H1 (cell line): ENCODE measurements at regions not wholly inside any gene's neighbourhood (a gene's known extent, or its start where the extent isn't known, plus 50 kb on each side); places are given as distances from the start of the nearest gene placed in this dataset.

ENCODE experiments used
- CTCF ChIA-PET: fragments of 300-600 bp; sonication (Branson Sonifier 250); formaldehyde crosslinking; loops from one replicate; lab custom pipeline; 2021; ENCODE audit not compliant: partially characterized antibody; lab: Charles Lee
- POLR2A ChIA-PET: fragments of 300-600 bp; sonication (Branson Sonifier 250); formaldehyde crosslinking; loops from one replicate; lab custom pipeline; 2021; ENCODE audit warnings: inconsistent platforms; ENCODE audit not compliant: partially characterized antibody; lab: Charles Lee
- DNase-seq, 2 experiments: peaks; one replicate each; pipeline versions ENCODE4 v3.0.0 to v3.0.0-alpha.2; 2010 to 2022; ENCODE audit warnings: low spot score in 2 of 2, low read depth in 1 of 2, mixed read lengths in 1 of 2
- FAIRE-seq: peaks from 2 replicates; lab custom pipeline; 2011; peaks lifted over from hg19 to GRCh38; lab: Jason Lieb, UNC
- H2AFZ ChIP-seq: 2 replicates; pipeline ENCODE4 v1.8.1; 2012; ENCODE audit warnings: low read length, inconsistent platforms
- H2AK5ac ChIP-seq: 2 replicates; pipeline ENCODE4 v1.6.1; 2013; ENCODE audit warnings: low read depth, low read length
- H2BK120ac ChIP-seq: replicated peaks from 2 replicates; pipeline ENCODE3; 2013; ENCODE audit warnings: low read depth, low read length, inconsistent platforms
- H2BK12ac ChIP-seq: 2 replicates; pipeline ENCODE4 v1.6.1; 2013; ENCODE audit warnings: low read depth, low read length
- H2BK15ac ChIP-seq: 2 replicates; pipeline ENCODE4 v1.6.1; 2013; ENCODE audit warnings: low read length
- H2BK20ac ChIP-seq: 2 replicates; pipeline ENCODE4 v1.6.1; 2013; ENCODE audit warnings: low read length
- H2BK5ac ChIP-seq: 2 replicates; pipeline ENCODE4 v1.6.1; 2013; ENCODE audit warnings: low read depth, low read length
- H3K14ac ChIP-seq: 2 replicates; pipeline ENCODE4 v1.6.1; 2013; ENCODE audit warnings: inconsistent platforms; ENCODE audit not compliant: insufficient read length
- H3K18ac ChIP-seq: 2 replicates; pipeline ENCODE4 v1.6.1; 2013; ENCODE audit warnings: low read length; ENCODE audit errors: extremely low read depth
- H3K23ac ChIP-seq: 2 replicates; pipeline ENCODE4 v1.6.1; 2013; ENCODE audit warnings: inconsistent platforms; ENCODE audit not compliant: insufficient read length
- H3K23me2 ChIP-seq: 2 replicates; pipeline ENCODE4 v1.6.1; 2013; ENCODE audit warnings: low read depth, low read length
- H3K27ac ChIP-seq: 2 replicates; pipeline ENCODE4 v1.6.1; 2011; ENCODE audit warnings: low read depth, low read length, inconsistent platforms
- H3K27me3 ChIP-seq, 4 experiments: replicated peaks in 1 of 4; 1 replicate in 1 of 4; 2 replicates in 3 of 4; pipeline versions ENCODE4 v1.6.1 to v1.8.1; 2011 to 2013; ENCODE audit warnings: low read length in 3 of 4, mild to moderate bottlenecking in 3 of 4, inconsistent platforms in 2 of 4, mixed read lengths in 2 of 4, moderate library complexity in 1 of 4; ENCODE audit not compliant: control insufficient read depth in 3 of 4, insufficient read depth in 3 of 4; ENCODE audit errors: extremely low read depth in 1 of 4
- H3K36me3 ChIP-seq, 4 experiments: 2 replicates each; pipeline versions ENCODE4 v1.6.1 to v1.8.1; 2011 to 2013; ENCODE audit warnings: mild to moderate bottlenecking in 4 of 4, low read length in 3 of 4, moderate library complexity in 2 of 4, control low read depth in 1 of 4, inconsistent platforms in 1 of 4; ENCODE audit not compliant: insufficient read depth in 4 of 4, control insufficient read depth in 2 of 4
- H3K4ac ChIP-seq: replicated peaks from 2 replicates; pipeline ENCODE3; 2013; ENCODE audit warnings: low read length, low read depth, mixed read lengths, inconsistent platforms; ENCODE audit not compliant: insufficient read length
- H3K4me1 ChIP-seq, 4 experiments: replicated peaks in 1 of 4; 1 replicate in 1 of 4; 2 replicates in 3 of 4; pipeline versions ENCODE4 v1.6.1 to v1.8.1; 2011 to 2013; ENCODE audit warnings: low read length in 3 of 4, inconsistent platforms in 2 of 4, mixed read lengths in 1 of 4; ENCODE audit not compliant: insufficient read depth in 4 of 4, control insufficient read depth in 3 of 4
- H3K4me2 ChIP-seq, 2 experiments: 2 replicates each; pipeline versions ENCODE4 v1.6.1 to v1.8.1; 2011 to 2013; ENCODE audit warnings: low read depth in 2 of 2, low read length in 2 of 2, control low read depth in 1 of 2, inconsistent platforms in 1 of 2, mild to moderate bottlenecking in 1 of 2; ENCODE audit not compliant: insufficient read depth in 1 of 2
- H3K4me3 ChIP-seq, 4 experiments: fragments of 200-600, 300-600 bp in 1 of 4; sonication (generic), shearing (Covaris generic), sonication (Bioruptor Twin) in 1 of 4; 2 replicates each; pipeline versions ENCODE4 v1.5.1 to v1.8.1; 2011 to 2016; ENCODE audit warnings: low read length in 4 of 4, low read depth in 3 of 4, control low read depth in 2 of 4, inconsistent platforms in 2 of 4, mild to moderate bottlenecking in 2 of 4, mixed read lengths in 1 of 4, moderate library complexity in 1 of 4; ENCODE audit not compliant: insufficient read depth in 2 of 4; ENCODE audit errors: extremely low read depth in 1 of 4
- H3K56ac ChIP-seq: replicated peaks from 2 replicates; pipeline ENCODE3; 2013; ENCODE audit warnings: low read depth, mild to moderate bottlenecking, mixed read lengths, low read length, inconsistent platforms; ENCODE audit not compliant: insufficient read length
- H3K79me1 ChIP-seq: 2 replicates; pipeline ENCODE4 v1.6.1; 2013; ENCODE audit warnings: low read depth, low read length, control low read depth
- H3K79me2 ChIP-seq, 2 experiments: 2 replicates each; pipeline versions ENCODE4 v1.6.1 to v1.8.1; 2012 to 2013; ENCODE audit warnings: low read length in 2 of 2, mild to moderate bottlenecking in 2 of 2, inconsistent platforms in 1 of 2; ENCODE audit not compliant: insufficient read depth in 2 of 2, control insufficient read depth in 1 of 2
- H3K9ac ChIP-seq, 4 experiments: replicated peaks in 1 of 4; 1 replicate in 1 of 4; 2 replicates in 3 of 4; pipeline versions ENCODE4 v1.6.1 to v1.8.1; 2011 to 2013; ENCODE audit warnings: low read depth in 3 of 4, low read length in 3 of 4, control low read depth in 2 of 4, mild to moderate bottlenecking in 2 of 4, moderate library complexity in 2 of 4, inconsistent platforms in 1 of 4; ENCODE audit errors: extremely low read depth in 1 of 4
- H3K9me3 ChIP-seq, 2 experiments: 2 replicates each; pipeline versions ENCODE4 v1.6.1 to v1.8.1; 2012 to 2013; ENCODE audit warnings: mild to moderate bottlenecking in 2 of 2, moderate library complexity in 2 of 2, control low read depth in 1 of 2, inconsistent platforms in 1 of 2, low read depth in 1 of 2, low read length in 1 of 2, mixed read lengths in 1 of 2; ENCODE audit not compliant: insufficient read depth in 2 of 2
- H4K20me1 ChIP-seq, 2 experiments: replicated peaks in 1 of 2; 2 replicates each; pipeline versions ENCODE3 to v1.8.1; 2011 to 2013; ENCODE audit warnings: inconsistent platforms in 2 of 2, low read length in 2 of 2, mild to moderate bottlenecking in 1 of 2; ENCODE audit not compliant: insufficient read depth in 2 of 2, control insufficient read depth in 1 of 2
- H4K5ac ChIP-seq: 2 replicates; pipeline ENCODE4 v1.6.1; 2013; ENCODE audit warnings: low read length, low read depth, mixed read lengths, inconsistent platforms; ENCODE audit not compliant: insufficient read length
- H4K8ac ChIP-seq: 2 replicates; pipeline ENCODE4 v1.8.0; 2013; ENCODE audit warnings: mild to moderate bottlenecking, moderate library complexity, low read length, inconsistent platforms; ENCODE audit not compliant: insufficient read depth; ENCODE audit errors: extremely low read depth
- H4K91ac ChIP-seq: replicated peaks from 2 replicates; pipeline ENCODE3; 2013; ENCODE audit warnings: low read length, mixed read lengths, inconsistent platforms; ENCODE audit not compliant: insufficient read length
- ATF3 ChIP-seq: IDR thresholded peaks from 2 replicates; pipeline ENCODE4 v1.6.1; 2011; ENCODE audit warnings: low read depth, mild to moderate bottlenecking, low read length; ENCODE audit not compliant: insufficient read depth
- WGBS, 2 experiments: shearing (Covaris generic) in 1 of 2; methylation state at CpG; one replicate each; pipeline versions ENCODE4 v1.1.6 to v1.1.7; 2013 to 2015; ENCODE audit warnings: low lambda C conversion rate in 2 of 2, mixed read lengths in 2 of 2, inconsistent platforms in 1 of 2, low coverage in 1 of 2, missing lambda C conversion rate in 1 of 2; ENCODE audit not compliant: insufficient replicate concordance in 2 of 2, insufficient coverage in 1 of 2, insufficient read length in 1 of 2; ENCODE audit errors: extremely low coverage in 1 of 2, missing lambda C conversion rate in 1 of 2; 5-methylcytosine and 5-hydroxymethylcytosine counted together

- no peak overlapping the region for H2AFZ ChIP-seq
- H3K23ac ChIP-seq, result no peak overlapping the region
- H4K91ac ChIP-seq, result no peak overlapping the region
- POLR2A ChIA-PET, result no interaction called here
- H2BK20ac ChIP-seq, result no peak overlapping the region
- H3K4ac ChIP-seq, result no peak overlapping the region
- H4K5ac ChIP-seq, result no peak overlapping the region
- H3K79me2 ChIP-seq, result no peaks in the 10 kb centered on the region
- H4K20me1 ChIP-seq, result no peaks in the 10 kb centered on the region
- whole genome bisulfite sequencing, 2 experiments, result 92% methylated on average over 1 of the region's 1 CpG; no CpG with 5 or more reads in 1 of the 2 experiments
- no peak overlapping the region for H3K18ac ChIP-seq
- H3K27ac ChIP-seq, result no peak overlapping the region
- no peak overlapping the region for H2AK5ac ChIP-seq
- no peak for TF ChIP-seq ATF3
- H4K8ac ChIP-seq, result no peak overlapping the region
- no peaks in the 10 kb centered on the region for H3K4me1 ChIP-seq
- no peak for FAIRE-seq
- CTCF ChIA-PET, result no interaction called here
- H3K56ac ChIP-seq, result no peak overlapping the region
- no peak overlapping the region for H3K9ac ChIP-seq
- H3K79me1 ChIP-seq, result no peaks in the 10 kb centered on the region
- no peak overlapping the region for H3K4me2 ChIP-seq
- H3K4me3 ChIP-seq, result no peak overlapping the region
- no peak for DNase-seq
- H2BK120ac ChIP-seq, result no peak overlapping the region
- H3K9me3 ChIP-seq, result peaks cover 2 to 5% of the 10 kb centered on the region in 2 experiments; a peak in 2 of 4 replicates
- H2BK5ac ChIP-seq, result no peak overlapping the region
- H3K23me2 ChIP-seq, result no peaks in the 10 kb centered on the region
- no peak overlapping the region for H2BK15ac ChIP-seq
- no peak overlapping the region for H2BK12ac ChIP-seq
- H3K27me3 ChIP-seq, result no peaks in the 10 kb centered on the region
- no peak overlapping the region for H3K14ac ChIP-seq
- peaks cover 0 to 3% (median 0%) of the 10 kb centered on the region in 4 experiments; a peak in 1 of 8 replicates for H3K36me3 ChIP-seq
These were observed 845.3 kb downstream of the TRIML1 start for GRCh38 chr4:188984518-188984917.
